Stimulated activated CD4-positive, alpha-beta T cell treated with anti-CD3 and anti-CD28 coated beads, Interleukin-4, amount 100 ng/mL, for 4 hours (primary cell): ENCODE measurements at regions not wholly inside any gene's neighbourhood (a gene's known extent, or its start where the extent isn't known, plus 50 kb on each side); places are given as distances from the start of the nearest gene placed in this dataset.

Experiments
- DNase-seq, 2 experiments: peaks; one replicate each; pipeline ENCODE4 v3.0.0-alpha.2; 2020

GRCh38 chr13:59166174-59166573 is 997.6 kb downstream of the DIAPH3 start:
- DNase-seq: no peak

DNA sequence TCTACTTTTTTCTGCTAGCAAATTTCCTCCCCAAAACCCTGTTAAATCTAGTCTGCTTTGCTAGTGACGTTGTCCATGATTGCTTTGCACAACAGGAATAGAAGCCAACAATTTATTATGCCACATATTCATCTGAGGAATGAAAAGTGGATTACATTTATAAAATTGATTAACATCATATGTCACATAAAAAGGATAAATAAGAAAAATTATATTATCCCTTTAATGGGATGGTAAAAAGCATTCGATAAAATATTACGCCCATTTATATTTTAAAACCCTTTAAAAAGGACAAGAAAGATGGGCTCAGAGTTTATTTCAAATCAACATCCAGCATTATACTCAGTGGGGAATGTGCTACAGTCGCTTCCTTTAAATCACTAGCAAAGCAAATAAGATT is 991.7 kb downstream of the DIAPH3 start:
- DNase-seq: no peak

DNA sequence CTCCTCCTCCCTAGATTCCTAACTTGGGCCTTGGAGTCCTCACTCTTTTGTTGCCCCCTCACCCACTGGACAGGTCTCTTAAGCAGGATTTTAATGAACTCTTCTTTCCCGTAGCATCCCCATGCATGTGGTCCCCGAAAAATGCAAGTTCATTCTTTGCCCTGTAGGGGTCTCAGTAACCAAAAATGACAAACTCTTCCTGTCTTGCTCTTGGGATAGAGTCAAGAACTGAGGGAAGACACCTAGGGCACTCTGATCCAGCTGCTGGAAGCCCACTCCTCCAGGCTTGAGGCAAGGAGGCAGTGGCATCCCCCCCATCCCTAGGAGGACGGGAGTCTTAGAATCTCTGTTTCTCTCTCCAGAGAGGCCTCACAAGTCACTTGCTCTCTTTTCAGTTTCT is 987.0 kb downstream of the DIAPH3 start:
- DNase-seq: no peak

DNA sequence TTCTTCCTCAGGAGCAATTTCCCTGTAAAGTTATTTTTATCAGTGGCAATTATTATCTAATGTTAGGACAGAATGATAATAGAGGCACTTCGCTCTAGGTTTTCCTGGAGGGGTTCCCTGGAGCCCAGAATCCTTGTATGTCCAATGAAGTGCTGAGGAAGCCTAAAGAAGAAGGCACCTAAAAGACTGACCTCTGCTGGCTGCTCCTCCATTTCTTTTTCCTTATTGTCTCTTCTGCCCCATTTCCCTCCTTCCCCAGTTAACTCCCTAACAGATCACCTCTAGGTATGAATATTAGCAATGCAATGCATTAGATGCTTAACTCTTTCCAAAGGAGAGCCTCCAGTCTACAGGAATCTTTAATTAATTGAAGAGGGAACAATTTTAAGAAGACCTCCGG is 985.4 kb downstream of the DIAPH3 start:
- no peak for DNase-seq

DNA sequence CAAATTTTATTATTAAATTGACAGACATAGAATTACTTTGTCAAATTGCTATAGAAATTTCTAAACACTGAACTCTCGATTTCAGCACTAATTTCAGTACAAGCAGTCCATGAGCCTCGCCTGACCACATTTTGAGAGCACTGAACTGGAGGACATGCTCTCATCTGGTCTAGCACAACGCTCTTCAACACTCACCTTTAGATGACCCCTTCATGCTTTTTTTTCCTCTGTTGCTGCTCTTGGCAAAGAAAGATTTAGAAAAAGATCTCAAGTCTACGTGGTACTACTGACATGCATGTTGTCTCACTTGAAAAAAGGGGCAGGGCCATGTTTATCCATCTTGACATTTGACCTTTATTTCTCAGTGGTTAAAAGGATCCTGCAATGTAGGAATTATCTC is 981.5 kb downstream of the DIAPH3 start:
- DNase-seq: no peak

DNA sequence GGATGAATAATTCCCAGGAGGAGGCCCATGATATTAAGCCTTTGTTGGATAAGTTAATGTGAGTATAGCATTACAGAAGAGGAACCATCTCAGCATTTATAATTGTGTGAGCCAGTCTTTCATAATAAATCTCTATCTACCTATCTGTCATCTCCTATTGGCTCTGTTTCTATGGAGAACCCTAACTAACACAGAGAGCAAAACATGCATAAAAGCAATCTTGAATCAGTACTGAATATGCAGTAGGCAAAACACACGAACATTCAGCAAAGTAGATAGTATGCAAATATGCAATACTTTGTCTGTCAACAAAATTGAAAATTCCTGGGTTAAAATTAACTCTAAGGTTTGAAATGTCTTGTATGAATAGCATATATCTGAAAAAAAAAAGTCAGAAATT is 966.3 kb downstream of the DIAPH3 start:
- no peak for DNase-seq

- no peak for DNase-seq
These were observed 961.9 kb downstream of the DIAPH3 start for GRCh38 chr13:59201841-59202240.

DNA sequence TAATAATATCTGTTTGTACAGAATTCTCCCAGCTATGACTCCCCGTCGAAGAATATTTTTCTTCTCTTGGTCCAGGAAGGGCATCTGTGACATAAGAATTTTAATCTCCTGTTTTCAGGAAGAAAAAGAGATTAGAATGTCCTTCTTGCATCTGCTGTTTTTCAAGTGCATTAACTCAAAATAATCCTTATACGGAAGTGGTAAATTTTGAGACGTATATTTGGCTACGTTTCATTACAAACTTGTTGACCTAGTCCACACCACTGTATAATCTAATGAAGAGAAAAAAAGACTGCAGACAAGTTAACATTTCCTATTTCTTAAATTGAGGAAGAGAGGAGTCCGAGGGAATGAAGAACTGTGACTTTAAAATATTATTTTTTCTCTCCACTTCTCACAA is 959.9 kb downstream of the DIAPH3 start:
- DNase-seq: no peak

- DNase-seq: no peak
These were observed 958.2 kb downstream of the DIAPH3 start for GRCh38 chr13:59205501-59205900.

DNA sequence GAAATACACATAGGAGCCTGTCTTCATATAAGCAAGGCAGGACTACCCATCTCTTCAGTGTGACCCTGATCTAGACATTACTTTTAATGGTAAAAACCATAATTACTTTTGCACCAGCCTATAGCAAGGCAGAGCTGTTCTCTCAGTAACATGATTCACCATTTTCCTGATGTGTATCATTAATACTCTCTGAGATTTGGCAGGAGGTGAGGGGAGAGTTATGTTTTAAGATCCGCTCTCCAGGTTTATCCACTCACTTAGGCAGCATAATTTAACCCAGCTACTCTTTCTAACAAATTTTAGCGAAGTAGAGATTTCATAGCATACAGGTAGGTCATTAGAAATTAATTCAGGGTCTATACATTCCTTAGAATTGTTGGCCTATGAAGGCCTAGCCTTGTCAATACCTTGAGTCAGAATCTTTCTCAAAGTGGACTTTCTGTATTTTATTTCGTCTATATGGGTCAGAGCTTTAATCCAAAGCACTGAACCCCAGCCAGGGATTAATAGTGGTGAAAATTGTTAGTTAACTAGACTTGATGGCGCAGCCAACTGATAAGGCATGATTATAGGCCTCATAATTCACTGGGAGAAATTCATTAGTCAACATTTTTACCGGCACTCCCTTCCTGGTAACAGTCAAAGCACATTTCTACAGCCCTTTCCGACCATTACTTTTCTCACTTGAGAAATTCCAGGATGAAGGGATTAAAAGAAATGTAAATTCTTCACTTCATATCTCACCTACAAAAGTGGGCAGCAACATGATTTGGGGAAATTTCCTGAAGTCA is 955.1 kb downstream of the DIAPH3 start:
- no peak for DNase-seq

DNA sequence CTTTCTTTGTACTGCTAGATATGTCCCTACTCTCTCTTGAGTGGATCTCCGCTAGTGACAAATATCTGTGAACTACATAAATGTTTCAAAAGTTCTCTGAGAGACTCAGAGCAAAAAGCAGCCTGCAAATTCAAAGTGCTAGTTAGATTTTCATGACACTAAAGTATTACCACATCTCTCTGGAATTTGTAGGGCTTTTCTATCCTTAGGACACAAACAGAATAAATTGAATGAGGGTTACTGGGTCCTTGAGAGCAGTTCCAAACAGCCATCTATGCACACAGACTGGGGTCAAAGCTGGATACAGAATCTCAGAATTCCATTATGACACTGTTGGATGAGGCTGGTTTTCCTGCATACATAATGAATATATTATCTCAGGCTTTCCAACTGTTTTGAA is 953.2 kb downstream of the DIAPH3 start:
- DNase-seq: no peak

GRCh38 chr13:59211606-59212005 is 952.1 kb downstream of the DIAPH3 start:
- no peak for DNase-seq

GRCh38 chr13:59229401-59229800 is 934.3 kb downstream of the DIAPH3 start:
- DNase-seq: no peak

- no peak for DNase-seq
These were observed 933.9 kb downstream of the DIAPH3 start for GRCh38 chr13:59229861-59230260.

GRCh38 chr13:59230484-59231264 is 933.1 kb downstream of the DIAPH3 start:
- DNase-seq: no peak

DNA sequence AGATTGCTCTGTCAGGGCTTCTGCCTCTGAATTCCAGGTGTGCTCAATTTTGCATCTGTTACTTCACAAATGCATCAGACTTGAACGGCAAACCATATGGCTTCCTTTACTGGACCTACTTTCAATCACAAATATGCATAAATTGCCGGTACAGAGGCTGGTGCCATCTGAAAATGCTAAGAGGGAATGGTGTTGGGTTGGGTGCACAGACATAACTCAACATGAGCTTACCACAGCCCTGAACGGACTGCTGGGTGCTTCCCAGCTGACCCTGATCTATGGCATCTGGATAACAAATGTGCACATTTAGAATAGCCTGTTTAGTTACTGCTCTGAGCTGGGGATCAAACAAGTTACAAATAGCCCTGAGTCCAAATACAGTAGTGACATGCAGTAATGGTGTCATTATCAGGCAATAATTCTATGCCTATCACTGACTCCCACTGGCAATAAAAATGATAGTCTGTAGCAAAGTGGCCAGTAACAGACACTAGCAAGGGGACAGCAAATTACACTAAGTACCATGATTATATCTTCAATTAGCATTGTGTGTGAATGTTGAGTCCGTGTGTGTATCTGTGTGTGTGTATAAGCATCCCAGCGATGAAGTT is 927.3 kb downstream of the DIAPH3 start:
- DNase-seq: no peak

DNA sequence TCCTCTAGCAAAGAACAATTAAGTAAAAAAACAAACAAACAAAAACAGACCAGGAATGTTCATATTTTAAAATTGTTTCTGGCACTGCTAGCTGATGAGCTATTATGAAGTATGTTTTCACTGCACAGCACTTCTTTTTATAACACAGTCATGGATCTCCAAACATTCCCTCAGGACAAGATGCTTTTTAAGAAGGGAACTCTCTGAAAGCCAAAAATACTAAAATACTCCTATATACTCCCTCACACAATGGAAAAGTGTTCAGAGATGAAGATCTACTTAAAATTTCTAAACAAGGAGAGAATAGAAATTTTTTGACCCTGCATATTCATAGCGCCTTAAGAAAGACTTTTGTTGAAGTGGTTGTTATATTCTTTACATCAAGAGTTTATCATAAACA is 926.8 kb downstream of the DIAPH3 start:
- DNase-seq: no peak

- DNase-seq: no peak
These were observed 916.6 kb downstream of the DIAPH3 start for GRCh38 chr13:59247171-59247570.

GRCh38 chr13:59250336-59251189 is 913.2 kb downstream of the DIAPH3 start:
- no peak for DNase-seq

- DNase-seq: no peak
These were observed 904.3 kb downstream of the DIAPH3 start for GRCh38 chr13:59259165-59260000.

DNA sequence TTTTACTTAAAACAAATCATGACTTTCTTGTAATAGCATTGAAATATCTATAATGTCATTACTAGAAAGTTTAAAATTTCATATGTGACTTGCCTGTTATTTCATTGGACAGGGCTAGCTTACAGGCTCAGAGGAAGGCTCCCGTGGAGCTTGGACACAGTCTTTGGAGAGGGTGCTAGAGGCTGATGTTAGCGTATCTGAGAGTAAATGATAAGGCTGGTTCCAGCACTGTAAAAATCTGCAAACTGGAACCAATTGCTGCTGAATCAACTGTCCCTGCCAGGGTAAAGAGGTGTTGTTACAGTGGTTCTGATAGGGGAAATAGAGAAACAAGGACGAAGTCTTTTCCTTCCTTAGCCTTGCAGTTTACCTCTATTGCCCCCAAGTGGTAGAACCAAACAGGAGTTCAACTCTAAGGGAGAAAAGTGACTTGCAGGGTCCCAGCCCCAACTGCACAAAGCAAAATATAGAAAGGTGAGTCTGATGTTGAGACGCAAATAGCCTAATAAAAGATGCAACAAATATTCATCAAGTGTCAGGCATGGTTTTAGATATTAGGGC is 901.7 kb downstream of the DIAPH3 start:
- no peak for DNase-seq

GRCh38 chr13:59263531-59263930 is 900.2 kb downstream of the DIAPH3 start:
- no peak for DNase-seq
